GM19372 (cell line): ENCODE measurements at regions not wholly inside any gene's neighbourhood (a gene's known extent, or its start where the extent isn't known, plus 50 kb on each side); places are given as distances from the start of the nearest gene placed in this dataset.
"Not testable (repeated sequence)": the region's sequence is repeated elsewhere in the genome, so short reads cannot be mapped to it uniquely, and the experiment has no call there.

Experiments
- ATAC-seq: cut with Tn5 transposase; IDR thresholded peaks from one replicate; pipeline ENCODE4 v1.9.1; 2021; ENCODE audit warnings: mild to moderate bottlenecking, low read depth, moderate library complexity; ENCODE audit not compliant: unreplicated experiment

GRCh38 chr14:105672450-105673200 is 146.2 kb downstream of the TMEM121 start:
- not testable (repeated sequence) for ATAC-seq

GRCh38 chr14:105675433-105675832 is 149.1 kb downstream of the TMEM121 start:
- ATAC-seq = not testable (repeated sequence)

- ATAC-seq = not testable (repeated sequence)
These were observed 149.7 kb downstream of the TMEM121 start for GRCh38 chr14:105675905-105676670.

GRCh38 chr14:105678057-105678456 is 151.7 kb downstream of the TMEM121 start:
- not testable (repeated sequence) for ATAC-seq

- ATAC-seq = not testable (repeated sequence)
These were observed 152.9 kb downstream of the TMEM121 start for GRCh38 chr14:105678996-105679958.

- ATAC-seq = peak; percentile 55
These were observed 153.8 kb downstream of the TMEM121 start for GRCh38 chr14:105679959-105680735.

- peak; percentile 33 for ATAC-seq
These were observed 154.3 kb downstream of the TMEM121 start for GRCh38 chr14:105680736-105681098.

GRCh38 chr14:105681606-105682185 is 155.3 kb downstream of the TMEM121 start:
- ATAC-seq = not testable (repeated sequence)

- not testable (repeated sequence) for ATAC-seq
These were observed 156.1 kb downstream of the TMEM121 start for GRCh38 chr14:105682442-105682841.

- ATAC-seq = no peak
These were observed 156.7 kb downstream of the TMEM121 start for GRCh38 chr14:105682956-105683570.

GRCh38 chr14:105684056-105684455 is 157.7 kb downstream of the TMEM121 start:
- not testable (repeated sequence) for ATAC-seq

- not testable (repeated sequence) for ATAC-seq
These were observed 158.2 kb downstream of the TMEM121 start for GRCh38 chr14:105684597-105684996.

- ATAC-seq = no peak
These were observed 158.6 kb downstream of the TMEM121 start for GRCh38 chr14:105685003-105685402.

GRCh38 chr14:105685605-105686004 is 159.2 kb downstream of the TMEM121 start:
- not testable (repeated sequence) for ATAC-seq

- ATAC-seq = not testable (repeated sequence)
These were observed 159.7 kb downstream of the TMEM121 start for GRCh38 chr14:105686050-105686449.

- not testable (repeated sequence) for ATAC-seq
These were observed 160.2 kb downstream of the TMEM121 start for GRCh38 chr14:105686462-105687170.

- ATAC-seq = not testable (repeated sequence)
These were observed 161.0 kb downstream of the TMEM121 start for GRCh38 chr14:105687171-105688022.
